ENCODE measurements at regions not wholly inside any gene's neighbourhood (a gene's known extent, or its start where the extent isn't known, plus 50 kb on each side); places are given as distances from the start of the nearest gene placed in this dataset.

- H3K9me3 ChIP-seq (ENCODE audit: control insufficient read depth in 2 of 2, insufficient read depth in 1 of 2, low read depth in 1 of 2, low read length in 1 of 2), result peaks cover 0 to 2% of the 10 kb centered on the region in 2 donors
- H3K36me3 ChIP-seq (ENCODE audit: control insufficient read depth in 2 of 2, insufficient read depth in 2 of 2, low read length in 1 of 2), result no peaks in the 10 kb centered on the region
- 19 to 26% methylated on average over 6 of the region's 6 CpGs for WGBS, 2 donors
- no peaks in the 10 kb centered on the region for H3K4me1 ChIP-seq (ENCODE audit: control insufficient read depth in 2 of 2, insufficient read depth in 2 of 2, low read length in 1 of 2)
- no peak overlapping the region for H3K27ac ChIP-seq (ENCODE audit: low read depth in 2 of 2, low read length in 1 of 2)
- H3K4me3 ChIP-seq (ENCODE audit: low read depth in 1 of 2, low read length in 2 of 2), result no peak overlapping the region
- peaks cover 0 to 2% of the 10 kb centered on the region in 2 donors for H3K27me3 ChIP-seq (ENCODE audit: control insufficient read depth in 1 of 2, insufficient read depth in 2 of 2, low read length in 2 of 2)
These were observed 106.4 kb upstream of the SRRM4 start for GRCh38 chr12:118874698-118875548.

DNA sequence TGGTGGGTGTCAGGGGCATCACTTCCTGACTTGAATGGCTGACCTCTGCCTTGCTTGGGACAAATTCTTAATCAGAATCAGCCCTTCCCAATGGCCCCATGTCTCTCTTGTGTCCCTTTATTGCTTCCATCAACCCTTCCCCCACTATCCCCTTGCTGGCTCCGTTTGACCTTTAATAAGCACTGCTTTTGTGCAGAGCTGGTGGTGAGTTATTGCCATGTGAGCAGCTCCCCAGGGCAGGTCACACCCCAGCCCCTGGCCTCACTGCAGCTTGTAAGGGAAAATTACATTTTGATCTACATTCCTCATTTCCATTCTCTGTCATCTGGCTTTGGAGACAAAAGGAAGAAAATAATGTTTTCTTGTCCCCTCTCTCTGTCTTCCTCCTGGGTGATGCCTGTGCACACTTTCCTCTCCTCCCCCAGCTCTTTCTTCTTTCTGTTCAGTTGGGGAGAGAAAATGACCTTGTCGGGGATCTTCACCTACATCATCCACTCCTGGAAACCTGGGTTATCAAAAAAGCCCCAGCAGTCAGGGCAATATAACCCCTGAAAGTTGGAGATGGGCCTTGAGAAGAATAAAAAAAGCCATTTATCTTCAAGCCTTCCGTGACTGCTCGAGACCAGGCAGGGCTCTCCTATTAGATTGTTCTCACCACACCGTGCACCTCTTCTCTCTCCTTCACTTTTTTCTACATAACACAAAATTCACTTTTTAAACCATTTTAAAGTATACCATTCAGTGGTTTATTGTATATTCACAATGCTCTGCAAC lies 100.4 kb upstream of the SRRM4 start:
- WGBS, 2 donors, result 55 to 59% methylated on average over 5 of the region's 5 CpGs
- H3K4me1 ChIP-seq (ENCODE audit: control insufficient read depth in 2 of 2, insufficient read depth in 2 of 2, low read length in 1 of 2), result no peaks in the 10 kb centered on the region
- H3K9me3 ChIP-seq (ENCODE audit: control insufficient read depth in 2 of 2, insufficient read depth in 1 of 2, low read depth in 1 of 2, low read length in 1 of 2), result no peaks in the 10 kb centered on the region
- H3K27ac ChIP-seq (ENCODE audit: low read depth in 2 of 2, low read length in 1 of 2), result no peak overlapping the region
- H3K36me3 ChIP-seq (ENCODE audit: control insufficient read depth in 2 of 2, insufficient read depth in 2 of 2, low read length in 1 of 2), result no peaks in the 10 kb centered on the region
- H3K27me3 ChIP-seq (ENCODE audit: control insufficient read depth in 1 of 2, insufficient read depth in 2 of 2, low read length in 2 of 2), result no peaks in the 10 kb centered on the region
- no peak overlapping the region for H3K4me3 ChIP-seq (ENCODE audit: low read depth in 1 of 2, low read length in 2 of 2)

DNA sequence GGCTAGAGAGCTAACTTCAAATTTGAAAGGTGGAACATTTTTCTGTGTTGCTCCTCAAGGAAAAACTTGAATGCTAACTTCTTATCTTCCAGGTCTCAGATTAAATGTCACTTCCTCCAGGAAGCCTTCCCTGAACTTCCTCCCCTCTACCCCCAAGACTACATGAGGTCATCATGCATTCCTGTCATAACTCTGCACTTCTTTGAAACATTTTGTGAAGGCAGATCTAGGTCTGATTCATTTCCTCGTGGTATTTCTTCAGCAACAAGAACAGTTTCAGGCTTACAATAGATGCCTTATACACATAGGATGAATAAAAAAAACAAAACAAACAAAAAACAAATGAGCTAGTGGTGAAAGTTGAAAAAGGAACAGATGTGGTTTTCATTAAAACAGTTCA lies 97.1 kb upstream of the SRRM4 start:
- WGBS, 2 donors, result 31 to 46% methylated on average over 1 of the region's 1 CpG
- Histone ChIP-seq H3K4me1 (ENCODE audit: control insufficient read depth in 2 of 2, insufficient read depth in 2 of 2, low read length in 1 of 2) (no peaks in the 10 kb centered on the region), H3K27me3 (ENCODE audit: control insufficient read depth in 1 of 2, insufficient read depth in 2 of 2, low read length in 2 of 2) (no peaks in the 10 kb centered on the region), H3K9me3 (ENCODE audit: control insufficient read depth in 2 of 2, insufficient read depth in 1 of 2, low read depth in 1 of 2, low read length in 1 of 2) (no peaks in the 10 kb centered on the region), H3K36me3 (ENCODE audit: control insufficient read depth in 2 of 2, insufficient read depth in 2 of 2, low read length in 1 of 2) (no peaks in the 10 kb centered on the region), H3K27ac (ENCODE audit: low read depth in 2 of 2, low read length in 1 of 2) (no peak overlapping the region), H3K4me3 (ENCODE audit: low read depth in 1 of 2, low read length in 2 of 2) (no peak overlapping the region)

DNA sequence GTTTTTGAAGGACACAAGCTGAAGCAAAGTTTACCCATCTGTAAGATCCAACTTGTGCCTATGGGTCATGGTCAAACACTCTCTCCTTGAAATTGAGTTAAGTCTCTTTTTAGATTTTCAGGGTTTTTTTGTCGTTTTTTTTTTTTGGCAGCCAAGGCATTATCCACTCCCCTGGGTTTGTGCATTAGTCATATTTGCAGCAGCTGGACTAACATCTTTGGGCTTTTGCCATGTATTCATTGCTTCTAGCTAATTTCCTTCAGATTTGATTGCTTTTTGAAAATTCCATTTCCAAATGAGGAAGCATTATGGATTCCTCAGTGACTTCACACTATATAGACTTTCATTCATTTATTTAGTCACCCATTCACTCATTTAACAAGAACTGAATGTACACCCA lies 80.3 kb upstream of the SRRM4 start:
- H3K36me3 ChIP-seq (ENCODE audit: control insufficient read depth in 2 of 2, insufficient read depth in 2 of 2, low read length in 1 of 2), result no peaks in the 10 kb centered on the region
- no peaks in the 10 kb centered on the region for H3K9me3 ChIP-seq (ENCODE audit: control insufficient read depth in 2 of 2, insufficient read depth in 1 of 2, low read depth in 1 of 2, low read length in 1 of 2)
- H3K27me3 ChIP-seq (ENCODE audit: control insufficient read depth in 1 of 2, insufficient read depth in 2 of 2, low read length in 2 of 2), result no peaks in the 10 kb centered on the region
- no peak overlapping the region for H3K4me3 ChIP-seq (ENCODE audit: low read depth in 1 of 2, low read length in 2 of 2)
- no peaks in the 10 kb centered on the region for H3K4me1 ChIP-seq (ENCODE audit: control insufficient read depth in 2 of 2, insufficient read depth in 2 of 2, low read length in 1 of 2)
- H3K27ac ChIP-seq (ENCODE audit: low read depth in 2 of 2, low read length in 1 of 2), result no peak overlapping the region
- 38 to 50% methylated on average over 1 of the region's 1 CpG for WGBS, 2 donors

DNA sequence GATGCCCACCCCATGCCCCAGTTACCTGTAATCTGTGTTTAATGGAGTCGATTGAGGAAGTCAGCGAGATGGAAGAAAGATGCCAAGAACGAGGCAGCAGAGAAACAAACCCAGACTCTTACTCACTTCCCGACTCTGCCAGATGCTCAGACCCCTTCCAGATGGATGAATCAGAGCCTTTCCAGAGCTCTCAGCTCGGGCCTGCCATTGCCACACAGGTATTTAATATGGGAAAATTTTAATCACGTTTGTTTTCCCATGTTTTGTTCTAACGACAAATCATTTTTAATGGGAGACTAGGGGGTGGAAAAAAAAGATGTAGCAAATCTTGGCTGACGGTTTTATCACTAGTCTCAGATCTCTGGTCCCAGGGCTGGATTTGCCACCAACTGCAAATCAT lies 72.5 kb upstream of the SRRM4 start:
- Histone ChIP-seq H3K36me3 (ENCODE audit: control insufficient read depth in 2 of 2, insufficient read depth in 2 of 2, low read length in 1 of 2) (no peaks in the 10 kb centered on the region), H3K9me3 (ENCODE audit: control insufficient read depth in 2 of 2, insufficient read depth in 1 of 2, low read depth in 1 of 2, low read length in 1 of 2) (no peaks in the 10 kb centered on the region), H3K27ac (ENCODE audit: low read depth in 2 of 2, low read length in 1 of 2) (no peak overlapping the region), H3K27me3 (ENCODE audit: control insufficient read depth in 1 of 2, insufficient read depth in 2 of 2, low read length in 2 of 2) (no peaks in the 10 kb centered on the region), H3K4me1 (ENCODE audit: control insufficient read depth in 2 of 2, insufficient read depth in 2 of 2, low read length in 1 of 2) (no peaks in the 10 kb centered on the region), H3K4me3 (ENCODE audit: low read depth in 1 of 2, low read length in 2 of 2) (no peak overlapping the region)
- WGBS, 2 donors, result 68 to 70% methylated on average over 8 of the region's 8 CpGs

DNA sequence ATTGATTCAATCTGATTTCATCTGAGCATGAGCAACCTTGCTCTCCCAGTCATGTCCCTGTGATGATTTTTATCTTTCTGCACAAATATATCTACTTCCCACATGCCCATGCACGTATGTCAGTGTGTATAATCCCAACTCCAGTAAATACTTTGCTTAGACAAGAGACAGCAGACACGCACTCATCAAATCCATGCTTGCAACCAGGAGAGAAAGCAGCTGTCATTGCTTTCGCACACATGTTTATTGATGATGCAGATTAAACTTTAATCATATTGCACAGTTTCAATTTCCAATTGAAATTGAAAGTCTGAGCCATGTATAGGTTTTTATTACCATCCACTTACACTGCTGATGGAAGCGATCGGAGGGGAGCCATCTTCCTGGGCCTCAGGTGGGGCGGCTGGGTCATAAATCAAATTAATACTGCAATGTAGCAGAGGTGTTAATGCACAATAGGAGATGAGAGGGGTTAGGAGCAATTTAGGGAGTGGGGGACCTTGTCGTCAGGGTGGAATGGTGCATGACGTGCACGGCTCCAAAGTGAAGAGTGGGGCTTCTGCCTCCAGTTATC lies 68.6 kb upstream of the SRRM4 start:
- H3K4me3 ChIP-seq (ENCODE audit: low read depth in 1 of 2, low read length in 2 of 2), result no peak overlapping the region
- H3K36me3 ChIP-seq (ENCODE audit: control insufficient read depth in 2 of 2, insufficient read depth in 2 of 2, low read length in 1 of 2), result no peaks in the 10 kb centered on the region
- H3K27ac ChIP-seq (ENCODE audit: low read depth in 2 of 2, low read length in 1 of 2), result no peak overlapping the region
- H3K4me1 ChIP-seq (ENCODE audit: control insufficient read depth in 2 of 2, insufficient read depth in 2 of 2, low read length in 1 of 2), result no peaks in the 10 kb centered on the region
- H3K9me3 ChIP-seq (ENCODE audit: control insufficient read depth in 2 of 2, insufficient read depth in 1 of 2, low read depth in 1 of 2, low read length in 1 of 2), result no peaks in the 10 kb centered on the region
- WGBS, 2 donors, result 75 to 78% methylated on average over 9 of the region's 9 CpGs
- H3K27me3 ChIP-seq (ENCODE audit: control insufficient read depth in 1 of 2, insufficient read depth in 2 of 2, low read length in 2 of 2), result no peaks in the 10 kb centered on the region

GRCh38 chr12:118921761-118922160 lies 59.6 kb upstream of the SRRM4 start:
- H3K27me3 ChIP-seq (ENCODE audit: control insufficient read depth in 1 of 2, insufficient read depth in 2 of 2, low read length in 2 of 2), result no peaks in the 10 kb centered on the region
- no peak overlapping the region for H3K27ac ChIP-seq (ENCODE audit: low read depth in 2 of 2, low read length in 1 of 2)
- H3K4me3 ChIP-seq (ENCODE audit: low read depth in 1 of 2, low read length in 2 of 2), result no peak overlapping the region
- H3K9me3 ChIP-seq (ENCODE audit: control insufficient read depth in 2 of 2, insufficient read depth in 1 of 2, low read depth in 1 of 2, low read length in 1 of 2), result no peaks in the 10 kb centered on the region
- no peaks in the 10 kb centered on the region for H3K4me1 ChIP-seq (ENCODE audit: control insufficient read depth in 2 of 2, insufficient read depth in 2 of 2, low read length in 1 of 2)
- 81 to 85% methylated on average over 2 of the region's 2 CpGs for WGBS, 2 donors
- no peaks in the 10 kb centered on the region for H3K36me3 ChIP-seq (ENCODE audit: control insufficient read depth in 2 of 2, insufficient read depth in 2 of 2, low read length in 1 of 2)

GRCh38 chr12:118922405-118922804 lies 58.9 kb upstream of the SRRM4 start:
- no peaks in the 10 kb centered on the region for H3K27me3 ChIP-seq (ENCODE audit: control insufficient read depth in 1 of 2, insufficient read depth in 2 of 2, low read length in 2 of 2)
- no peaks in the 10 kb centered on the region for H3K36me3 ChIP-seq (ENCODE audit: control insufficient read depth in 2 of 2, insufficient read depth in 2 of 2, low read length in 1 of 2)
- H3K9me3 ChIP-seq (ENCODE audit: control insufficient read depth in 2 of 2, insufficient read depth in 1 of 2, low read depth in 1 of 2, low read length in 1 of 2), result no peaks in the 10 kb centered on the region
- 23 to 32% methylated on average over 2 of the region's 2 CpGs for WGBS, 2 donors
- H3K4me3 ChIP-seq (ENCODE audit: low read depth in 1 of 2, low read length in 2 of 2), result no peak overlapping the region
- H3K27ac ChIP-seq (ENCODE audit: low read depth in 2 of 2, low read length in 1 of 2), result no peak overlapping the region
- H3K4me1 ChIP-seq (ENCODE audit: control insufficient read depth in 2 of 2, insufficient read depth in 2 of 2, low read length in 1 of 2), result no peaks in the 10 kb centered on the region

GRCh38 chr12:118925407-118925806 lies 55.9 kb upstream of the SRRM4 start:
- WGBS, 2 donors, result 34 to 39% methylated on average over 1 of the region's 1 CpG
- Histone ChIP-seq H3K27me3 (ENCODE audit: control insufficient read depth in 1 of 2, insufficient read depth in 2 of 2, low read length in 2 of 2) (no peaks in the 10 kb centered on the region), H3K4me3 (ENCODE audit: low read depth in 1 of 2, low read length in 2 of 2) (no peak overlapping the region), H3K36me3 (ENCODE audit: control insufficient read depth in 2 of 2, insufficient read depth in 2 of 2, low read length in 1 of 2) (no peaks in the 10 kb centered on the region), H3K4me1 (ENCODE audit: control insufficient read depth in 2 of 2, insufficient read depth in 2 of 2, low read length in 1 of 2) (no peaks in the 10 kb centered on the region), H3K9me3 (ENCODE audit: control insufficient read depth in 2 of 2, insufficient read depth in 1 of 2, low read depth in 1 of 2, low read length in 1 of 2) (no peaks in the 10 kb centered on the region), H3K27ac (ENCODE audit: low read depth in 2 of 2, low read length in 1 of 2) (no peak overlapping the region)

Measured in esophagus (tissue), 2 donors.